IMR-90 (cell line): ENCODE measurements at regions not wholly inside any gene's neighbourhood (a gene's known extent, or its start where the extent isn't known, plus 50 kb on each side); places are given as distances from the start of the nearest gene placed in this dataset.

ENCODE experiments used
- ATAC-seq: fragments of 200-7000 bp; cut with Tn5 transposase; 2 replicates; pipeline ENCODE4 v1.9.1; 2020; ENCODE audit warnings: low read depth, mild to moderate bottlenecking, moderate library complexity
- BruUV-seq: library from RNA; stranded (reverse); fragments of 400-500 nt; replicated peaks from 2 replicates; lab custom pipeline; 2021; lab: Mats Ljungman, UMichigan
- CTCF ChIA-PET: fragments of 300-600 bp; formaldehyde crosslinking; extraction: SDS; loops from one replicate; lab custom pipeline; 2021; ENCODE audit warnings: antibody characterized with exemption; lab: Yijun Ruan, JAX
- POLR2A ChIA-PET: fragments of 300-600 bp; sonication (Branson Sonifier 250); formaldehyde crosslinking; loops from one replicate; lab custom pipeline; 2022; ENCODE audit warnings: antibody characterized with exemption; ENCODE audit not compliant: unreplicated experiment; lab: Charles Lee
- DNase-seq: peaks from one replicate; pipeline ENCODE4 v3.0.0; 2013
- H2AFZ ChIP-seq: replicated peaks from 2 replicates; pipeline ENCODE3; 2013; ENCODE audit warnings: low read length, mild to moderate bottlenecking; ENCODE audit not compliant: poor library complexity
- H2AK5ac ChIP-seq: 2 replicates; pipeline ENCODE4 v1.6.1; 2013; ENCODE audit warnings: low read depth, low read length, inconsistent platforms
- H2AK9ac ChIP-seq: replicated peaks from 2 replicates; pipeline ENCODE3; 2013; ENCODE audit warnings: mild to moderate bottlenecking, low read depth, low read length, moderate library complexity; ENCODE audit not compliant: poor library complexity
- H2BK120ac ChIP-seq: 2 replicates; pipeline ENCODE4 v1.6.1; 2013; ENCODE audit warnings: low read depth, low read length, inconsistent platforms
- H2BK15ac ChIP-seq: 3 replicates; pipeline ENCODE4 v1.6.1; 2013; ENCODE audit warnings: low read depth, low read length, inconsistent platforms
- H2BK20ac ChIP-seq: 2 replicates; pipeline ENCODE4 v1.6.1; 2013; ENCODE audit warnings: low read depth, mild to moderate bottlenecking, inconsistent platforms, low read length, moderate library complexity
- H2BK5ac ChIP-seq: 2 replicates; pipeline ENCODE4 v1.6.1; 2013; ENCODE audit warnings: mild to moderate bottlenecking, low read depth, low read length, inconsistent platforms; ENCODE audit not compliant: poor library complexity, severe bottlenecking
- H3K14ac ChIP-seq: replicated peaks from 2 replicates; pipeline ENCODE4 v1.6.1; 2013; ENCODE audit warnings: low read depth, low read length, inconsistent platforms
- H3K18ac ChIP-seq: 2 replicates; pipeline ENCODE4 v1.6.1; 2013; ENCODE audit warnings: low read depth, low read length, control low read depth
- H3K23ac ChIP-seq: 2 replicates; pipeline ENCODE4 v1.6.1; 2013; ENCODE audit warnings: low read depth, low read length, inconsistent platforms
- H3K27ac ChIP-seq: 2 replicates; pipeline ENCODE4 v1.5.1; 2013; ENCODE audit warnings: mild to moderate bottlenecking, control low read depth, low read length; ENCODE audit not compliant: insufficient read depth
- H3K27me3 ChIP-seq: 2 replicates; pipeline ENCODE4 v1.6.1; 2013; ENCODE audit warnings: low read length; ENCODE audit not compliant: control insufficient read depth, insufficient read depth
- H3K36me3 ChIP-seq: 2 replicates; pipeline ENCODE4 v1.6.1; 2013; ENCODE audit warnings: low read length, mixed read lengths; ENCODE audit not compliant: control insufficient read depth, insufficient read depth
- H3K4ac ChIP-seq: 2 replicates; pipeline ENCODE4 v1.6.1; 2013; ENCODE audit warnings: low read depth, low read length, inconsistent platforms
- H3K4me1 ChIP-seq: 2 replicates; pipeline ENCODE4 v1.6.1; 2013; ENCODE audit warnings: low read length, mixed read lengths; ENCODE audit not compliant: control insufficient read depth, insufficient read depth
- H3K4me2 ChIP-seq: 2 replicates; pipeline ENCODE4 v1.6.1; 2013; ENCODE audit warnings: low read depth, mild to moderate bottlenecking, control low read depth, low read length, moderate library complexity
- H3K4me3 ChIP-seq: 2 replicates; pipeline ENCODE4 v1.5.1; 2013; ENCODE audit warnings: low read depth, mild to moderate bottlenecking, control low read depth, low read length, moderate library complexity; ENCODE audit not compliant: insufficient read depth
- H3K56ac ChIP-seq: 2 replicates; pipeline ENCODE4 v1.6.1; 2013; ENCODE audit warnings: low read length, inconsistent platforms; ENCODE audit not compliant: insufficient read depth; ENCODE audit errors: extremely low read depth
- H3K79me1 ChIP-seq, 2 experiments: 2 replicates each; pipeline ENCODE4 v1.6.1; 2013; ENCODE audit warnings: low read length in 2 of 2, inconsistent platforms in 1 of 2, low read depth in 1 of 2
- H3K9ac ChIP-seq: 2 replicates; pipeline ENCODE4 v1.6.1; 2013; ENCODE audit warnings: low read depth, low read length, control low read depth
- H3K9me1 ChIP-seq: 2 replicates; pipeline ENCODE4 v1.6.1; 2013; ENCODE audit warnings: low read length, inconsistent platforms; ENCODE audit not compliant: insufficient read depth
- H3K9me3 ChIP-seq: 2 replicates; pipeline ENCODE4 v1.6.1; 2013; ENCODE audit warnings: low read length; ENCODE audit not compliant: control insufficient read depth, insufficient read depth
- H4K20me1 ChIP-seq: 2 replicates; pipeline ENCODE4 v1.6.1; 2013; ENCODE audit warnings: low read length, inconsistent platforms; ENCODE audit not compliant: insufficient read depth
- H4K5ac ChIP-seq: 2 replicates; pipeline ENCODE4 v1.6.1; 2013; ENCODE audit warnings: mild to moderate bottlenecking, low read depth, low read length, control low read depth
- H4K8ac ChIP-seq, 2 experiments: 2 replicates each; pipeline ENCODE4 v1.6.1; 2013; ENCODE audit warnings: low read depth in 2 of 2, low read length in 2 of 2, control low read depth in 1 of 2, inconsistent platforms in 1 of 2
- H4K91ac ChIP-seq: 2 replicates; pipeline ENCODE4 v1.6.1; 2013; ENCODE audit warnings: low read depth, low read length, inconsistent platforms; ENCODE audit not compliant: insufficient read depth
- BHLHE40 ChIP-seq: fragments of 150-350 bp; IDR thresholded peaks from 2 replicates; pipeline ENCODE4 v1.6.1; 2016; ENCODE audit warnings: mild to moderate bottlenecking, low read depth, low read length
- CEBPB ChIP-seq: IDR thresholded peaks from 2 replicates; pipeline ENCODE4 v1.6.1; 2012; ENCODE audit warnings: low read depth, low read length, improper control_type of control experiment
- CHD1 ChIP-seq: IDR thresholded peaks from 2 replicates; pipeline ENCODE4 v1.6.1; 2012; ENCODE audit warnings: low read depth, low read length, improper control_type of control experiment
- ELK1 ChIP-seq: fragments of 150-350 bp; IDR thresholded peaks from 2 replicates; pipeline ENCODE4 v1.6.1; 2016; ENCODE audit warnings: low read depth, mild to moderate bottlenecking, low read length, moderate library complexity, borderline replicate concordance
- FOS ChIP-seq: fragments of 150-350 bp; IDR thresholded peaks from 2 replicates; pipeline ENCODE4 v1.6.1; 2016; ENCODE audit warnings: low read depth, low read length
- MAFK ChIP-seq: IDR thresholded peaks from 2 replicates; pipeline ENCODE4 v1.6.1; 2012; ENCODE audit warnings: low read depth, low read length, improper control_type of control experiment
- MAZ ChIP-seq: IDR thresholded peaks from 2 replicates; pipeline ENCODE4 v1.6.1; 2012; ENCODE audit warnings: low read depth, mild to moderate bottlenecking, low read length, improper control_type of control experiment, moderate library complexity, borderline replicate concordance
- MXI1 ChIP-seq: IDR thresholded peaks from 2 replicates; pipeline ENCODE4 v1.6.1; 2012; ENCODE audit warnings: low read depth, mild to moderate bottlenecking, low read length, moderate library complexity, borderline replicate concordance
- NFE2L2 ChIP-seq: fragments of 150-350 bp; IDR thresholded peaks from 2 replicates; pipeline ENCODE4 v1.6.1; 2016; ENCODE audit warnings: low read depth, mild to moderate bottlenecking, low read length
- POLR2A ChIP-seq: IDR thresholded peaks from 2 replicates; pipeline ENCODE4 v1.6.1; 2012; ENCODE audit warnings: mild to moderate bottlenecking, low read depth, low read length
- RAD21 ChIP-seq: IDR thresholded peaks from 2 replicates; pipeline ENCODE4 v1.6.1; 2012; ENCODE audit warnings: low read length, improper control_type of control experiment
- RCOR1 ChIP-seq: IDR thresholded peaks from 2 replicates; pipeline ENCODE4 v1.6.1; 2012; ENCODE audit warnings: mild to moderate bottlenecking, low read length, improper control_type of control experiment; ENCODE audit not compliant: insufficient replicate concordance
- RFX5 ChIP-seq: IDR thresholded peaks from 2 replicates; pipeline ENCODE4 v1.8.0; 2012; ENCODE audit warnings: low read depth, mild to moderate bottlenecking, low read length, moderate library complexity
- SMC3 ChIP-seq: fragments of 150-350 bp; IDR thresholded peaks from 2 replicates; pipeline ENCODE4 v1.6.1; 2016; ENCODE audit warnings: low read depth, mild to moderate bottlenecking, antibody characterized with exemption, low read length, moderate library complexity
- USF2 ChIP-seq: fragments of 150-350 bp; IDR thresholded peaks from 2 replicates; pipeline ENCODE4 v1.6.1; 2017; ENCODE audit warnings: mild to moderate bottlenecking, antibody characterized with exemption, low read length, low read depth
- WGBS, 2 experiments: methylation state at CpG; one replicate each; pipeline versions ENCODE4 v1.1.5 to v1.1.7; 2013; ENCODE audit warnings: missing lambda C conversion rate in 2 of 2; ENCODE audit not compliant: insufficient read length in 1 of 2; ENCODE audit errors: extremely low coverage in 2 of 2; 5-methylcytosine and 5-hydroxymethylcytosine counted together
- dilution Hi-C: fragments of 300-500 bp; cut with HindIII; formaldehyde crosslinking; loops from one replicate; pipeline ENCODE4 v1.14.3; 2018; ENCODE audit warnings: low sequenced_read_pairs; ENCODE audit not compliant: unreplicated experiment
- in situ Hi-C: fragments of 300-500 bp; cut with MboI; formaldehyde crosslinking; loops from 3 replicates; pipeline ENCODE4 v1.14.3; 2019; ENCODE audit warnings: low sequenced_read_pairs, inconsistent platforms, mixed read lengths
- intact Hi-C: fragments of 100-400 bp; cut with micrococcal nuclease; formaldehyde crosslinking; loops from 2 replicates; pipeline ENCODE4 v1.10.0; 2022

- Histone ChIP-seq H4K5ac (no peak overlapping the region), H2AK5ac (no peak overlapping the region), H4K91ac (no peak overlapping the region), H4K20me1 (no peaks in the 10 kb centered on the region), H3K56ac (no peak overlapping the region), H3K9me1 (no peaks in the 10 kb centered on the region), H2AK9ac (no peak overlapping the region), H3K27me3 (no peaks in the 10 kb centered on the region), H3K27ac (no peak overlapping the region), H2AFZ (no peak overlapping the region), H3K4me1 (no peaks in the 10 kb centered on the region), H3K4me2 (no peak overlapping the region), H2BK5ac (no peak overlapping the region), H2BK20ac (no peak overlapping the region), H3K9ac (no peak overlapping the region), H2BK15ac (no peak overlapping the region), H3K79me1 (no peaks in the 10 kb centered on the region), H3K9me3 (peaks cover 6% of the 10 kb centered on the region; the same call in 1 of the 2 replicates), H3K4me3 (no peak overlapping the region), H3K18ac (no peak overlapping the region), H4K8ac (no peak overlapping the region), H3K4ac (no peak overlapping the region), H2BK120ac (no peak overlapping the region), H3K23ac (no peak overlapping the region), H3K36me3 (no peaks in the 10 kb centered on the region), H3K14ac (no peak overlapping the region)
- dilution Hi-C loops = no loop called here
- no peak for ATAC-seq
- ChIA-PET CTCF (no interaction called here), POLR2A (no interaction called here)
- intact Hi-C loops = no loop called here
- no TSS peak for BruUV-seq
- in situ Hi-C loops = no loop called here
- whole genome bisulfite sequencing, 2 experiments = 90% methylated on average over 1 of the region's 5 CpGs; no CpG with 5 or more reads in 1 of the 2 experiments
- DNase-seq = no peak
- TF ChIP-seq NFE2L2 = no peak
- TF ChIP-seq CHD1 = no peak
- TF ChIP-seq MXI1 = no peak
- no peak for TF ChIP-seq SMC3
- TF ChIP-seq MAFK = no peak
- TF ChIP-seq ELK1 = no peak
- no peak for TF ChIP-seq FOS
- no peak for TF ChIP-seq RFX5
- no peak for TF ChIP-seq MAZ
- TF ChIP-seq BHLHE40 = no peak
- no peak for TF ChIP-seq RAD21
- TF ChIP-seq RCOR1 = no peak
- no peak for TF ChIP-seq CEBPB
- no peak for TF ChIP-seq POLR2A
- TF ChIP-seq USF2 = no peak
Measured at GRCh38 chr3:13972679-13973379, 93.0 kb upstream of the WNT7A start.
